HCT116 (cell line): ENCODE measurements at regions not wholly inside any gene's neighbourhood (a gene's known extent, or its start where the extent isn't known, plus 50 kb on each side); places are given as distances from the start of the nearest gene placed in this dataset.
A peak's percentile ranks its signal among the peaks of the same experiment; 100 is the strongest.

Source experiments
- ATAC-seq: fragments of 200-7000 bp; cut with Tn5 transposase; 2 replicates; pipeline ENCODE4 v1.9.1; 2020; ENCODE audit warnings: mild to moderate bottlenecking, moderate library complexity
- BruUV-seq: library from RNA; stranded (reverse); fragments of 400-500 nt; replicated peaks from 2 replicates; lab custom pipeline; 2021; lab: Mats Ljungman, UMichigan
- CTCF ChIA-PET: fragments of 300-600 bp; sonication (Branson Sonifier 250); formaldehyde crosslinking; loops from one replicate; lab custom pipeline; 2021; ENCODE audit warnings: antibody characterized with exemption; lab: Charles Lee
- POLR2A ChIA-PET: fragments of 300-600, 350-600 bp; sonication (Branson Sonifier 250); formaldehyde crosslinking; loops from one replicate; lab custom pipeline; 2021; ENCODE audit warnings: antibody characterized with exemption; lab: Charles Lee
- RAD21 ChIA-PET, 2 experiments: fragments of 300-600 bp; sonication (Branson Sonifier 250); formaldehyde crosslinking; loops; one replicate each; lab custom pipeline; 2023; ENCODE audit warnings: low total read pairs in 2 of 2; ENCODE audit not compliant: uncharacterized antibody in 2 of 2, unreplicated experiment in 2 of 2, low non-redundant PET in 1 of 2; lab: Charles Lee
- DNase-seq: peaks from one replicate; pipeline ENCODE4 v3.0.0-alpha.2; 2010; ENCODE audit warnings: low read depth, low spot score
- H2AFZ ChIP-seq: fragments of 200-600 bp; shearing (Covaris generic), sonication (generic); 2 replicates; pipeline ENCODE4 v1.6.1; 2017; ENCODE audit warnings: low read depth, mixed run types, mixed read lengths, antibody characterized with exemption, low read length; ENCODE audit not compliant: poor library complexity, severe bottlenecking
- H3K27ac ChIP-seq: 2 replicates; pipeline ENCODE4 v1.5.1; 2012; ENCODE audit warnings: low read depth, low read length
- H3K27me3 ChIP-seq: fragments of 200-600 bp; sonication (generic); 2 replicates; pipeline ENCODE4 v1.6.1; 2016; ENCODE audit warnings: mixed run types, low read length, mixed read lengths; ENCODE audit not compliant: insufficient read depth
- H3K36me3 ChIP-seq, 2 experiments: fragments of 200-500 bp in 1 of 2; fragments of 200-600 bp in 1 of 2; sonication (Bioruptor generic) in 1 of 2; sonication (generic) in 1 of 2; 2 replicates each; pipeline versions ENCODE4 v1.5.1 to v1.6.1; 2014 to 2016; ENCODE audit warnings: low read length in 2 of 2, inconsistent platforms in 1 of 2, mixed read lengths in 1 of 2, mixed run types in 1 of 2; ENCODE audit not compliant: insufficient read depth in 2 of 2, control insufficient read depth in 1 of 2
- H3K4me1 ChIP-seq, 2 experiments: fragments of 200-600 bp in 1 of 2; sonication (generic) in 1 of 2; 2 replicates each; pipeline versions ENCODE4 v1.5.1 to v1.6.1; 2012 to 2017; ENCODE audit warnings: low read length in 2 of 2, inconsistent platforms in 1 of 2, mild to moderate bottlenecking in 1 of 2, mixed read lengths in 1 of 2, mixed run types in 1 of 2, moderate library complexity in 1 of 2; ENCODE audit not compliant: insufficient read depth in 2 of 2, control insufficient read depth in 1 of 2
- H3K4me2 ChIP-seq: fragments of 200-600 bp; sonication (generic); 2 replicates; pipeline ENCODE4 v1.6.1; 2017; ENCODE audit warnings: mixed run types, low read length, mixed read lengths
- H3K4me3 ChIP-seq, 2 experiments: fragments of 200-600 bp in 1 of 2; sonication (generic) in 1 of 2; replicated peaks in 1 of 2; 2 replicates each; pipeline ENCODE4 v1.5.1; 2011 to 2016; ENCODE audit warnings: low read length in 2 of 2, control low read depth in 1 of 2, low read depth in 1 of 2, mild to moderate bottlenecking in 1 of 2, mixed read lengths in 1 of 2, mixed run types in 1 of 2
- H3K79me2 ChIP-seq: fragments of 200-600 bp; sonication (generic); 2 replicates; pipeline ENCODE4 v1.6.1; 2017; ENCODE audit warnings: mild to moderate bottlenecking, mixed run types, low read length, moderate library complexity, mixed read lengths; ENCODE audit not compliant: insufficient read depth
- H3K9ac ChIP-seq: fragments of 200-600 bp; sonication (generic); 2 replicates; pipeline ENCODE4 v1.6.1; 2016; ENCODE audit warnings: low read length, mixed read lengths
- H3K9me2 ChIP-seq: fragments of 200-600 bp; sonication (generic), shearing (Covaris generic); 2 replicates; pipeline ENCODE4 v1.6.1; 2017; ENCODE audit warnings: mixed run types, mild to moderate bottlenecking, moderate library complexity; ENCODE audit not compliant: insufficient read depth
- H3K9me3 ChIP-seq, 2 experiments: fragments of 200-500 bp in 1 of 2; fragments of 200-600 bp in 1 of 2; sonication (Bioruptor generic) in 1 of 2; sonication (generic) in 1 of 2; 2 replicates each; pipeline ENCODE4 v1.6.1; 2014 to 2017; ENCODE audit warnings: low read length in 2 of 2, mixed read lengths in 2 of 2, inconsistent platforms in 1 of 2, low read depth in 1 of 2, mild to moderate bottlenecking in 1 of 2, mixed run types in 1 of 2, moderate library complexity in 1 of 2; ENCODE audit not compliant: control insufficient read depth in 1 of 2, insufficient read depth in 1 of 2
- H4K20me1 ChIP-seq: fragments of 200-600 bp; sonication (generic), shearing (Covaris generic); 2 replicates; pipeline ENCODE4 v1.6.1; 2017; ENCODE audit warnings: mixed run types, mild to moderate bottlenecking, moderate library complexity; ENCODE audit not compliant: insufficient read depth
- CBX3 ChIP-seq: IDR thresholded peaks from 2 replicates; pipeline ENCODE4 v1.6.1; 2012; ENCODE audit warnings: low read depth
- ELF1 ChIP-seq: IDR thresholded peaks from 2 replicates; pipeline ENCODE4 v1.6.1; 2012; ENCODE audit warnings: low read depth, borderline replicate concordance
- EZH2 ChIP-seq: fragments of 200-600 bp; sonication (generic); IDR thresholded peaks from 2 replicates; pipeline ENCODE4 v1.6.1; 2017; ENCODE audit warnings: antibody characterized with exemption, mixed run types
- EZH2phosphoT487 ChIP-seq: fragments of 200-600 bp; IDR thresholded peaks from 2 replicates; pipeline ENCODE4 v1.6.1; 2018; ENCODE audit warnings: antibody characterized with exemption, borderline replicate concordance
- JUND ChIP-seq: IDR thresholded peaks from 2 replicates; pipeline ENCODE4 v1.6.1; 2012
- MAX ChIP-seq: IDR thresholded peaks from 2 replicates; pipeline ENCODE4 v1.6.1; 2012
- POLR2A ChIP-seq: IDR thresholded peaks from 2 replicates; pipeline ENCODE4 v1.7.0; 2011; ENCODE audit warnings: borderline replicate concordance; ENCODE audit not compliant: insufficient read depth, insufficient read length; ENCODE audit errors: extremely low read depth
- SIN3A ChIP-seq: IDR thresholded peaks from 2 replicates; pipeline ENCODE4 v1.6.1; 2012; ENCODE audit warnings: low read depth
- YY1 ChIP-seq: IDR thresholded peaks from 2 replicates; pipeline ENCODE4 v1.6.1; 2011; ENCODE audit warnings: low read length, low read depth, moderate library complexity, mild to moderate bottlenecking; ENCODE audit not compliant: insufficient replicate concordance; ENCODE audit errors: extremely low read depth
- intact Hi-C: fragments of 100-400 bp; cut with micrococcal nuclease; formaldehyde crosslinking; loops from 2 replicates; pipeline ENCODE4 v1.10.0; 2022
- TF ChIP-seq, protein P1 (sequence below): IDR thresholded peaks from 2 replicates; pipeline ENCODE4 v1.6.1; 2012
- TF ChIP-seq, protein P2 (sequence below), 3 experiments: fragments of 200-600 bp in 1 of 3; sonication (generic) in 1 of 3; IDR thresholded peaks in 2 of 3; conservative IDR thresholded peaks in 1 of 3; 2 replicates each; pipeline ENCODE4 v1.5.1; 2012 to 2017; ENCODE audit warnings: low read depth in 2 of 3, low read length in 2 of 3, antibody characterized with exemption in 1 of 3, borderline replicate concordance in 1 of 3, control low read depth in 1 of 3, mild to moderate bottlenecking in 1 of 3, mixed read lengths in 1 of 3, mixed run types in 1 of 3, moderate library complexity in 1 of 3; ENCODE audit not compliant: insufficient read depth in 1 of 3

- intact Hi-C loops, result loop anchor here (10.0 kb wide), 1 partner anchor 213 kb away; no protein-coding TSS in a partner anchor
- Histone ChIP-seq H2AFZ (peak overlapping the region; percentile 66), H3K4me2 (no peak overlapping the region)
These were observed 69.0 kb upstream of the ZNF184 start for GRCh38 chr6:27541933-27542297.

More at GRCh38 chr6:27541933-27542297, 69.0 kb upstream of the ZNF184 start:
- Histone ChIP-seq H4K20me1 (no peaks in the 10 kb centered on the region), H3K27ac (no peak overlapping the region), H3K9me2 (0 out of 2 replicates have a peak, but pooled peaks cover 3% of the 10 kb centered on the region), H3K4me1 (peaks cover 9 to 51% of the 10 kb centered on the region in 2 experiments), H3K9me3 (no peaks in the 10 kb centered on the region), H3K27me3 (no peaks in the 10 kb centered on the region), H3K9ac (no peak overlapping the region), H3K79me2 (no peaks in the 10 kb centered on the region), H3K4me3 (no peak overlapping the region), H3K36me3 (no peaks in the 10 kb centered on the region)
- POLR2A ChIA-PET, result no interaction called here
- no peak for TF ChIP-seq SIN3A
- no peak for TF ChIP-seq MAX
- TF ChIP-seq JUND, result no peak
- no peak for TF ChIP-seq POLR2A
- TF ChIP-seq EZH2phosphoT487, result no peak
- TF ChIP-seq, protein P1, sequence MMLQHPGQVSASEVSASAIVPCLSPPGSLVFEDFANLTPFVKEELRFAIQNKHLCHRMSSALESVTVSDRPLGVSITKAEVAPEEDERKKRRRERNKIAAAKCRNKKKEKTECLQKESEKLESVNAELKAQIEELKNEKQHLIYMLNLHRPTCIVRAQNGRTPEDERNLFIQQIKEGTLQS, result no peak
- no peak for TF ChIP-seq CBX3
- TF ChIP-seq, protein P2, sequence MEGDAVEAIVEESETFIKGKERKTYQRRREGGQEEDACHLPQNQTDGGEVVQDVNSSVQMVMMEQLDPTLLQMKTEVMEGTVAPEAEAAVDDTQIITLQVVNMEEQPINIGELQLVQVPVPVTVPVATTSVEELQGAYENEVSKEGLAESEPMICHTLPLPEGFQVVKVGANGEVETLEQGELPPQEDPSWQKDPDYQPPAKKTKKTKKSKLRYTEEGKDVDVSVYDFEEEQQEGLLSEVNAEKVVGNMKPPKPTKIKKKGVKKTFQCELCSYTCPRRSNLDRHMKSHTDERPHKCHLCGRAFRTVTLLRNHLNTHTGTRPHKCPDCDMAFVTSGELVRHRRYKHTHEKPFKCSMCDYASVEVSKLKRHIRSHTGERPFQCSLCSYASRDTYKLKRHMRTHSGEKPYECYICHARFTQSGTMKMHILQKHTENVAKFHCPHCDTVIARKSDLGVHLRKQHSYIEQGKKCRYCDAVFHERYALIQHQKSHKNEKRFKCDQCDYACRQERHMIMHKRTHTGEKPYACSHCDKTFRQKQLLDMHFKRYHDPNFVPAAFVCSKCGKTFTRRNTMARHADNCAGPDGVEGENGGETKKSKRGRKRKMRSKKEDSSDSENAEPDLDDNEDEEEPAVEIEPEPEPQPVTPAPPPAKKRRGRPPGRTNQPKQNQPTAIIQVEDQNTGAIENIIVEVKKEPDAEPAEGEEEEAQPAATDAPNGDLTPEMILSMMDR (IDR thresholded peaks at IDR 0.05 in 2 of 3, conservative IDR thresholded peaks at IDR 0.05 in 1 of 3; ENCODE audit: borderline replicate concordance in 1 of 3, insufficient read depth in 1 of 3, low read depth in 2 of 3, low read length in 2 of 3), result no peak
- TF ChIP-seq ELF1, result no peak
- TF ChIP-seq EZH2, result no peak
- no peak for TF ChIP-seq YY1
- CTCF ChIA-PET, result no interaction called here
- no TSS peak for BruUV-seq
- DNase-seq (no peak), ATAC-seq (no peak)
- RAD21 ChIA-PET, result no interaction called here
